ENCODE measurements at regions not wholly inside any gene's neighbourhood (a gene's known extent, or its start where the extent isn't known, plus 50 kb on each side); places are given as distances from the start of the nearest gene placed in this dataset.
A peak's percentile ranks its signal among the peaks of the same experiment; 100 is the strongest.

DNA sequence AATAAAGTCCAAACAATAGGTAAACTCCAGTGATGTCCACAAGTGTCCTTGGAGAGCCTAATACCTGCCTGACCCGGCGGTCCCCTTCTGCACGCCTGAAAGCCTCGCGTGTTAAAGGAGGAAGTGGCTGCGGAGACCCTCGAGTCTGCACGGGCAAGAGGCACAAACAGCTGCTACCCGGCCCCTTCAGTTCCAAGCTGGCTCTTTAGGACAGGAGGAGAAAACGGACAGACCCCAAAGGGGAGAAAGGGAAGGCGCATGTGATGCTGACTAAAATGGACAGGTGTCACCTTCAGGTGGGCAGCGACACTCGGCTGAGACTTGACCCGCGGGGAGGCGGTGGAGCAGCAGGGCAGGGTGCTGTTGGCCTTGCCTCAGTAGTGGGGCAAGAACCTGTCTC, 102.7 kb upstream of the TENM3 start:
- Histone ChIP-seq H3K4me3 (no peak overlapping the region), H3K27me3 (peaks cover 0 to 52% (median 6%) of the 10 kb centered on the region in 4 donors), H3K27ac (replicated peaks in 1 of 4) (no peak overlapping the region), H3K36me3 (no peaks in the 10 kb centered on the region), H3K4me1 (peaks cover 23 to 40% (median 28%) of the 10 kb centered on the region in 4 donors), H3K9me3 (no peaks in the 10 kb centered on the region)
- no peak for DNase-seq (ENCODE audit: extremely low spot score)
- TF ChIP-seq EP300 (IDR thresholded peaks at IDR 0.05) (no peak), POLR2A (IDR thresholded peaks at IDR 0.05; ENCODE audit: low read depth) (no peak), POLR2AphosphoS5 (IDR thresholded peaks at IDR 0.05) (no peak)
- TF ChIP-seq, protein P1, sequence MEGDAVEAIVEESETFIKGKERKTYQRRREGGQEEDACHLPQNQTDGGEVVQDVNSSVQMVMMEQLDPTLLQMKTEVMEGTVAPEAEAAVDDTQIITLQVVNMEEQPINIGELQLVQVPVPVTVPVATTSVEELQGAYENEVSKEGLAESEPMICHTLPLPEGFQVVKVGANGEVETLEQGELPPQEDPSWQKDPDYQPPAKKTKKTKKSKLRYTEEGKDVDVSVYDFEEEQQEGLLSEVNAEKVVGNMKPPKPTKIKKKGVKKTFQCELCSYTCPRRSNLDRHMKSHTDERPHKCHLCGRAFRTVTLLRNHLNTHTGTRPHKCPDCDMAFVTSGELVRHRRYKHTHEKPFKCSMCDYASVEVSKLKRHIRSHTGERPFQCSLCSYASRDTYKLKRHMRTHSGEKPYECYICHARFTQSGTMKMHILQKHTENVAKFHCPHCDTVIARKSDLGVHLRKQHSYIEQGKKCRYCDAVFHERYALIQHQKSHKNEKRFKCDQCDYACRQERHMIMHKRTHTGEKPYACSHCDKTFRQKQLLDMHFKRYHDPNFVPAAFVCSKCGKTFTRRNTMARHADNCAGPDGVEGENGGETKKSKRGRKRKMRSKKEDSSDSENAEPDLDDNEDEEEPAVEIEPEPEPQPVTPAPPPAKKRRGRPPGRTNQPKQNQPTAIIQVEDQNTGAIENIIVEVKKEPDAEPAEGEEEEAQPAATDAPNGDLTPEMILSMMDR (IDR thresholded peaks at IDR 0.05): no peak
- intact Hi-C loops (cut with DNase I): no loop called here
- WGBS: 79% methylated on average over 16 of the region's 16 CpGs

DNA sequence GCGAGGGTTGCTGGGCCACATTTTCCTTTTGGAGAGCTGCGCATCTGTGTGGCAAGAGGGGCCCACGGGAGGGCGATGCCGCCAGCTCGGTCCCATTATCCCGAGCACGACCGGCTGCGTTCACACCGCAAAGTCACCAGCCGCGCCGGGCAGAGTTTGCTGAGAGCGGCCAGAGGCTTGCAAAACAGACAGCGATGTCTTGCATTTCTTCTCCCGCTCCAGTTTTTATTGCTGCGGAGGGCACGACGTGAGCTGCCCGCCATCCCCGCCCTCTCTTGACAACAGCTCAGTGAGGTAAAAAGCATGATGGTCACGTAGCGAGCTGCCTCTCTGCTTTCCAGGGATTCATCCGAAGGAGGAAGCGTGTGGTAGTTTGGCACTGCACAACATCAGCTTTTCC, 102.1 kb upstream of the TENM3 start:
- Histone ChIP-seq H3K27me3 (peaks cover 0 to 52% (median 6%) of the 10 kb centered on the region in 4 donors), H3K9me3 (no peaks in the 10 kb centered on the region), H3K4me3 (no peak overlapping the region), H3K4me1 (peaks cover 23 to 41% (median 30%) of the 10 kb centered on the region in 4 donors), H3K27ac (replicated peaks in 1 of 4) (no peak overlapping the region), H3K36me3 (no peaks in the 10 kb centered on the region)
- TF ChIP-seq EP300 (IDR thresholded peaks at IDR 0.05) (no peak), POLR2A (IDR thresholded peaks at IDR 0.05; ENCODE audit: low read depth) (no peak)
- TF ChIP-seq, protein P1 (IDR thresholded peaks at IDR 0.05): no peak
- DNase-seq (ENCODE audit: extremely low spot score): no peak
- 56% methylated on average over 17 of the region's 26 CpGs for whole genome bisulfite sequencing
- intact Hi-C loops (cut with DNase I): no loop called here

DNA sequence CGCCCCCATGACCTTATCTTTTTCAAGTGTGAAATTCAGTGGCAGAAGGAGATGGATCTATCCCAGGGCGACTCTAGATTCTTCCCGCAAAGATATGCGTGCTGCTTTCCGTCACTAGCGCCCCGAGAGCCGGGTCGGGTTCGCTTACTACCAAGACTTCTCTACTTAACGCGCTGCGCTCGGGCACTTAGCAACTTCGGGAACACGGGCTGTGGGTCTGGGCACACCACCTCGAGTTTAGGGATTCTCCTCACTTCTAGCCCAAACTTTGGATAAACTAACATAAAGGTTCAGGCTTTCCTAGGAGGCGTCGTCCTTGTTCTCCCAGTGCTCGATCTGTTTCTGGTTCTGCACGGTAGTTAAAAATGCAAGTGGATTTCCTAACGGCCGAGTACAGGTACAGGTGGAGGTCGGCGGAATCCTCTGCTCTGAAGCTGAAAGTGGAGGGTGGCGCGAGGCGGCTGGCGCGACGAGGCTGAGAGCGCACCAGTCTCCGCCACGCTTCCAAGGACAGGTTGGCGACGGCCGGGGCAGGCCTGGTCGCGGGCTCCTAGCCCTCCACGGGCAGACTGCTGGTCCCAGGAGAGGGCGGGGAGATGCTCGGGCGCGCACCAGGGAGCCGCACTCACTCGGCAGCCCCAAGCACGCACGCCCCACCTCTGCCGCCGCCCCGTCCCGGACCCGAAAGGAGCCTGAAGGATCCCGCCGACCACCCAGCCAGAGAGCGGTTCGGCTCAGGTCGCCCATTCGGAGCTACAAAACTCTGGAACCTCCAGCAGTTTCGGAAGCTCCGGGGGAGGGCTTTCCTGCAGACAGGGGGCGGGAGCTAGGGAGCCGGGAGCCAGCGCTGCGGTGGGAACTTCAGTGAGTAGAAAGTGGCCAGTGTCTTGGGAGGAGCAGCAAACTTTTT, 100.8 kb upstream of the TENM3 start:
- TF ChIP-seq POLR2AphosphoS5 (IDR thresholded peaks at IDR 0.05) (no peak), POLR2A (IDR thresholded peaks at IDR 0.05; ENCODE audit: low read depth) (no peak), EP300 (IDR thresholded peaks at IDR 0.05) (no peak)
- TF ChIP-seq, protein P1 (IDR thresholded peaks at IDR 0.05): peak in 1 of 3 experiments; percentile 34

DNA sequence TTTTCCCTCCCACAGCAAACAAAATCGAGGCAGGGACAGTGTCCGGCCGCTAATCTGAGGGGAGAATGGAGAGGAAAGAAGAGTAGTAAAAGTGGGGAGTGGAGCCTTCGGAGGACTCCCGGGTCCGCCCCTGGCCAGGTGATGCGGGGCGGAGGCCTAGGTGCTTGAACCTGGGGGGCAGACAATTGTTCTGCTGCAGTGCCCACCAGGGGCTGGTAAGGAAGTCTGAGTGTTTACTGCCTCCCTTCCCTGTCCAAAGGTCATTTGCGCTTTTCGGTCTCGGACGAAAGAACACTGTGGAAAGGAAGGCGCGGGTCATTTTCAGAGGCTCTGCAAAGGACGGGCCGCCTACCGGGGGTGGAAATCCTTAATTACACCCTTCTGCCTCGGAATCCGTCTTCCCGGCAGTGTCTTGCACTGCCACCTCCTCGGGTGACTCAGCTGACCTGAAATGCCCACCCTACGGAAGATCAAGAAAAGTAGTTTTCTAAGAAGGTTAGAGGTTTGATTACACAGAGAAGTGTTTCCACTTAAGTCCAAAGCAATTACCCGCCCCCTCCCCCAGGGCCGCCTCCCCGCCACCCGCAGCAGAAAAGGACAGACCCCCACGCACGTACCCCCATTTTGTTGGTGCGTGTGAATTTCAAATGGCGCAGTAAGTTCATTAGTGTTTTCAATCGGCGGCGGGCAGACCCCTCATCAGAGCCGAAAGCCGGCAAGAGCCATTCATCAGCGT, 99.9 kb upstream of the TENM3 start:
- 9% methylated on average over 36 of the region's 36 CpGs for WGBS
- intact Hi-C loops (cut with DNase I): no loop called here

More for the DNA sequence above, 100.8 kb upstream of the TENM3 start:
- no peaks in the 10 kb centered on the region for H3K36me3 ChIP-seq
- intact Hi-C loops (cut with DNase I): no loop called here
- no peaks in the 10 kb centered on the region for H3K9me3 ChIP-seq
- peaks cover 0 to 52% (median 6%) of the 10 kb centered on the region in 4 donors for H3K27me3 ChIP-seq
- WGBS: 41% methylated on average over 55 of the region's 65 CpGs
- no peak for DNase-seq (ENCODE audit: extremely low spot score)
- peak overlapping the region; percentile 68 to 86 (median 78) for H3K27ac ChIP-seq (replicated peaks in 1 of 4)
- peak overlapping the region; percentile 69 to 80 (median 75) for H3K4me3 ChIP-seq
- H3K4me1 ChIP-seq: peaks cover 23 to 41% (median 30%) of the 10 kb centered on the region in 4 donors

More for the DNA sequence above, 99.9 kb upstream of the TENM3 start:
- peak overlapping the region; percentile 69 to 80 (median 75) for H3K4me3 ChIP-seq
- no peaks in the 10 kb centered on the region for H3K36me3 ChIP-seq
- H3K9me3 ChIP-seq: no peaks in the 10 kb centered on the region
- H3K27me3 ChIP-seq: peaks cover 0 to 52% (median 6%) of the 10 kb centered on the region in 4 donors
- H3K4me1 ChIP-seq: peaks cover 23 to 41% (median 30%) of the 10 kb centered on the region in 4 donors
- TF ChIP-seq EP300 (IDR thresholded peaks at IDR 0.05) (no peak), POLR2AphosphoS5 (IDR thresholded peaks at IDR 0.05) (no peak)
- TF ChIP-seq, protein P1 (IDR thresholded peaks at IDR 0.05): peak in 1 of 3 experiments; percentile 15
- peak overlapping the region; percentile 68 to 86 (median 78) for H3K27ac ChIP-seq (replicated peaks in 1 of 4)
- no peak for DNase-seq (ENCODE audit: extremely low spot score)

Data from esophagus muscularis mucosa (tissue), 4 donors.